ENCODE measurements at regions not wholly inside any gene's neighbourhood (a gene's known extent, or its start where the extent isn't known, plus 50 kb on each side); places are given as distances from the start of the nearest gene placed in this dataset.
A peak's percentile ranks its signal among the peaks of the same experiment; 100 is the strongest.
"Not testable (repeated sequence)": the region's sequence is repeated elsewhere in the genome, so short reads cannot be mapped to it uniquely, and the experiment has no call there.

- DNase-seq; H3K27ac ChIP-seq; H3K4me1 ChIP-seq; H3K4me3 ChIP-seq; H3K9me3 ChIP-seq (replicated peaks); H3K36me3 ChIP-seq; H3K27me3 ChIP-seq: not testable (repeated sequence)
These were observed 136.1 kb upstream of the PTPN20 start for GRCh38 chr10:46774945-46775667.

GRCh38 chr10:46775668-46776059 is 135.6 kb upstream of the PTPN20 start:
- H3K27ac ChIP-seq; H3K27me3 ChIP-seq; DNase-seq; H3K4me1 ChIP-seq; H3K4me3 ChIP-seq; H3K9me3 ChIP-seq (replicated peaks); H3K36me3 ChIP-seq: not testable (repeated sequence)

GRCh38 chr10:46779571-46779970 is 131.7 kb upstream of the PTPN20 start:
- not testable (repeated sequence) for H3K27ac ChIP-seq; H3K9me3 ChIP-seq (replicated peaks); H3K4me3 ChIP-seq; H3K4me1 ChIP-seq; H3K27me3 ChIP-seq; H3K36me3 ChIP-seq
- peak in 1 of 2 experiments; percentile 17 for DNase-seq

- not testable (repeated sequence) for H3K36me3 ChIP-seq; H3K4me3 ChIP-seq; H3K27me3 ChIP-seq; H3K27ac ChIP-seq; H3K4me1 ChIP-seq; H3K9me3 ChIP-seq (replicated peaks); DNase-seq
These were observed 131.1 kb upstream of the PTPN20 start for GRCh38 chr10:46780164-46780563.

- H3K4me3 ChIP-seq; H3K9me3 ChIP-seq (replicated peaks); H3K36me3 ChIP-seq; H3K27me3 ChIP-seq; H3K4me1 ChIP-seq; DNase-seq; H3K27ac ChIP-seq: not testable (repeated sequence)
These were observed 130.2 kb upstream of the PTPN20 start for GRCh38 chr10:46781001-46781400.

GRCh38 chr10:46782001-46782874 is 129.0 kb upstream of the PTPN20 start:
- H3K9me3 ChIP-seq (replicated peaks); H3K27me3 ChIP-seq; H3K4me1 ChIP-seq; H3K36me3 ChIP-seq; DNase-seq; H3K4me3 ChIP-seq; H3K27ac ChIP-seq: not testable (repeated sequence)

- not testable (repeated sequence) for H3K4me1 ChIP-seq; H3K9me3 ChIP-seq (replicated peaks); H3K27me3 ChIP-seq; H3K27ac ChIP-seq; H3K36me3 ChIP-seq; DNase-seq; H3K4me3 ChIP-seq
These were observed 126.6 kb upstream of the PTPN20 start for GRCh38 chr10:46784665-46785064.

GRCh38 chr10:46786125-46786517 is 125.1 kb upstream of the PTPN20 start:
- not testable (repeated sequence) for H3K27ac ChIP-seq; H3K9me3 ChIP-seq (replicated peaks); H3K36me3 ChIP-seq; DNase-seq; H3K4me1 ChIP-seq; H3K27me3 ChIP-seq
- peak overlapping the region; percentile 47 for H3K4me3 ChIP-seq

GRCh38 chr10:46786518-46787320 is 124.5 kb upstream of the PTPN20 start:
- H3K4me1 ChIP-seq; H3K27ac ChIP-seq; H3K9me3 ChIP-seq (replicated peaks); H3K36me3 ChIP-seq; H3K27me3 ChIP-seq: not testable (repeated sequence)
- peak overlapping the region; percentile 58 for H3K4me3 ChIP-seq
- DNase-seq: peak; percentile 62 to 69

- Histone ChIP-seq H3K36me3 (no peaks in the 10 kb centered on the region), H3K9me3 (replicated peaks) (no peaks in the 10 kb centered on the region), H3K4me1 (no peaks in the 10 kb centered on the region), H3K27me3 (no peaks in the 10 kb centered on the region), H3K27ac (no peak overlapping the region), H3K4me3 (peak overlapping the region; percentile 58)
- DNase-seq: no peak
These were observed 124.0 kb upstream of the PTPN20 start for GRCh38 chr10:46787321-46787615.

GRCh38 chr10:46792657-46793357 is 118.4 kb upstream of the PTPN20 start:
- H3K9me3 ChIP-seq (replicated peaks); DNase-seq; H3K4me1 ChIP-seq; H3K27me3 ChIP-seq; H3K36me3 ChIP-seq; H3K4me3 ChIP-seq; H3K27ac ChIP-seq: not testable (repeated sequence)

GRCh38 chr10:46796351-46796750 is 114.9 kb upstream of the PTPN20 start:
- not testable (repeated sequence) for H3K27ac ChIP-seq; H3K9me3 ChIP-seq (replicated peaks); H3K4me1 ChIP-seq; DNase-seq; H3K4me3 ChIP-seq; H3K36me3 ChIP-seq; H3K27me3 ChIP-seq

GRCh38 chr10:46802010-46802409 is 109.2 kb upstream of the PTPN20 start:
- H3K4me1 ChIP-seq, H3K36me3 ChIP-seq: not testable (repeated sequence)

GRCh38 chr10:46803082-46803481 is 108.1 kb upstream of the PTPN20 start:
- not testable (repeated sequence) for H3K4me1 ChIP-seq; H3K4me3 ChIP-seq; DNase-seq; H3K27ac ChIP-seq; H3K36me3 ChIP-seq; H3K27me3 ChIP-seq; H3K9me3 ChIP-seq (replicated peaks)

More at GRCh38 chr10:46802010-46802409, 109.2 kb upstream of the PTPN20 start:
- H3K9me3 ChIP-seq (replicated peaks); H3K27me3 ChIP-seq; DNase-seq; H3K27ac ChIP-seq; H3K4me3 ChIP-seq: not testable (repeated sequence)

GRCh38 chr10:46810222-46810621 is 101.0 kb upstream of the PTPN20 start:
- not testable (repeated sequence) for H3K9me3 ChIP-seq (replicated peaks)

More at GRCh38 chr10:46810222-46810621, 101.0 kb upstream of the PTPN20 start:
- not testable (repeated sequence) for H3K36me3 ChIP-seq, DNase-seq, H3K27me3 ChIP-seq, H3K27ac ChIP-seq, H3K4me1 ChIP-seq, H3K4me3 ChIP-seq
